HFF-Myc (cell line): ENCODE measurements at regions not wholly inside any gene's neighbourhood (a gene's known extent, or its start where the extent isn't known, plus 50 kb on each side); places are given as distances from the start of the nearest gene placed in this dataset.

Experiments used
- DNase-seq: peaks from one replicate; pipeline ENCODE4 v3.0.0-alpha.2; 2011; ENCODE audit warnings: low read depth; ENCODE audit errors: extremely low read depth
- H3K4me3 ChIP-seq: replicated peaks from 2 replicates; pipeline ENCODE4 v1.5.1; 2011; ENCODE audit warnings: low read depth, mild to moderate bottlenecking, control low read depth, low read length
- TF ChIP-seq, protein P1 (sequence below): IDR thresholded peaks from 2 replicates; pipeline ENCODE4 v1.5.1; 2012; ENCODE audit warnings: mild to moderate bottlenecking, low read depth, low read length, control low read depth; ENCODE audit errors: missing control alignments

GRCh38 chr9:118008246-118008645 lies 304.0 kb downstream of the TLR4 start:
- TF ChIP-seq, protein P1, sequence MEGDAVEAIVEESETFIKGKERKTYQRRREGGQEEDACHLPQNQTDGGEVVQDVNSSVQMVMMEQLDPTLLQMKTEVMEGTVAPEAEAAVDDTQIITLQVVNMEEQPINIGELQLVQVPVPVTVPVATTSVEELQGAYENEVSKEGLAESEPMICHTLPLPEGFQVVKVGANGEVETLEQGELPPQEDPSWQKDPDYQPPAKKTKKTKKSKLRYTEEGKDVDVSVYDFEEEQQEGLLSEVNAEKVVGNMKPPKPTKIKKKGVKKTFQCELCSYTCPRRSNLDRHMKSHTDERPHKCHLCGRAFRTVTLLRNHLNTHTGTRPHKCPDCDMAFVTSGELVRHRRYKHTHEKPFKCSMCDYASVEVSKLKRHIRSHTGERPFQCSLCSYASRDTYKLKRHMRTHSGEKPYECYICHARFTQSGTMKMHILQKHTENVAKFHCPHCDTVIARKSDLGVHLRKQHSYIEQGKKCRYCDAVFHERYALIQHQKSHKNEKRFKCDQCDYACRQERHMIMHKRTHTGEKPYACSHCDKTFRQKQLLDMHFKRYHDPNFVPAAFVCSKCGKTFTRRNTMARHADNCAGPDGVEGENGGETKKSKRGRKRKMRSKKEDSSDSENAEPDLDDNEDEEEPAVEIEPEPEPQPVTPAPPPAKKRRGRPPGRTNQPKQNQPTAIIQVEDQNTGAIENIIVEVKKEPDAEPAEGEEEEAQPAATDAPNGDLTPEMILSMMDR, result no peak
- no peak overlapping the region for H3K4me3 ChIP-seq
- no peak for DNase-seq

DNA sequence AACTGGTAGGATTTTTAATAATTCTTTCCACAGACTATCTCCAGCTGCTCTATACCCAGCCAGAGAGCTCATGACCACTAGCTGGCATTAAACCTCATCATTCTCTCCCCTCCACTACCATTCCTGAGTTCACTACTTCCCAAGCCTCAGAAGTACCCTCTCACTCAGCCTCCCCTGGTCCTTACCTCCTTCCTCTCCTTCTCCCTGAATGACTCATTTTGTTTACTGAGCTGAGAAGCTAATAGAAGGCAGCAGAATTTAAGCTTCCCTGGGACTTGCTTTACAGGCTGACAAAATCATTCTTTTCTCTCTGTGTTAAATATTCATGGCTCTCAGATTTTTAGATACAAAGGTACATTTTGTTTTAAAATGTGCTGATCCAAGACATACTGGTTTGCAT lies 305.4 kb downstream of the TLR4 start:
- TF ChIP-seq, protein P1, result no peak
- no peak for DNase-seq
- no peak overlapping the region for H3K4me3 ChIP-seq

GRCh38 chr9:118017607-118018122 lies 313.5 kb downstream of the TLR4 start:
- DNase-seq, result no peak
- no peak overlapping the region for H3K4me3 ChIP-seq
- TF ChIP-seq, protein P1, result no peak

DNA sequence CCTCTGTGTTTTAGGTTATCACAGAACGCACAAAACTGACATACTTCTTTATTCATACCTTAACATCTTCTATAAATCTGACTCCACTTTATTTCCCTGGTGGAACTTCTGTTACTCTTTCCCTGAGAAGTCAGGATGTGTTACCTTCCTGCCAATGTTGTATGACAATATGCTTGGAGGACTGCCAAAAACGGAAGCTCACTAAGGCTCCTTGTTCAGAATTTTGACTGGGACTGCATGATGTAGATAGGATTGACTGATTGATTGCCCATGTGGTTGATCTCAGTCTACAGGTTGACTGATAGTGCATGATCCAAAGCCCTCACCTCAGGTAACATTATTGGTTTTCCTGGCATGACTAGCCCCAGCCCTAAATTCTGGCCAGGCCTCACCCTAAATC lies 319.4 kb downstream of the TLR4 start:
- H3K4me3 ChIP-seq, result no peak overlapping the region
- no peak for DNase-seq
- TF ChIP-seq, protein P1, result no peak

DNA sequence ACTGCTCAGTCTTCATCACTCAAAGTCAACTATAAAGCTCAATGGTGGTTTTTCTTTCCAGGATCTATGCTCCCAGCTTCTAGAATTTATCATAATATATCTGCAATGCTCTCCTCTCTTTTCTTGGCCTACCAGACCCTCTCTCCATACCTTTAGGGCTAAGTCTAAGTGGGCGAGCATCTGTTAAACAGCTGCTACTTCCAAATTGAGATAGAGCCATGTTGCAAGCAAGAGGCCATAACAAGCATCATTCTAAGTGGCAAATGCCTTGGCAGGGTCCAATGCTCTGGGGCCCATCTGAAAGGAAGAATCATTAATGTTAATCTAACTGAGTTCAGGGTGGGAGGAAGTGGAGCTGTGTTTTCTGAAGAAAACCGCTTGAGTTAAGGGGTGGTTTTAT lies 324.0 kb downstream of the TLR4 start:
- DNase-seq, result no peak
- H3K4me3 ChIP-seq, result no peak overlapping the region
- TF ChIP-seq, protein P1, result no peak

DNA sequence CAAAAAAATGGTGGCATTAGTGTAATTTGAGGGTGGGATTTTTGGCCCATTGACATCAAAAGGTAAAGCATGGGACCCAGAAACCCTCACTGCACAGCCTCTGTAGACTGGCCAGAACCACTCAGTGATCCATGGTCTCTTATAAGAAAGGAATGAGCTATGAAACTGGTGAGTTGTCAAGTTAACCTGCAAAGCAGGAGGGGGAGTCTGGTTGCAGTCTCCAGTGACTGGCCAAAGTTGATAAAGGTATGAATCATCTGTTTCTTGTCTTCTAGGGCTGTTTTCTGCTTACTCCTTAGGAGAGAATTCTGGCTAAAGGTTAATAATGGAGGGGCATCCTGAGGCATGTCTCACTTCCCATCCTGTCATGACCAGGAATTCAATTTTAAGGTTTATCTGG lies 325.2 kb downstream of the TLR4 start:
- no peak for DNase-seq
- TF ChIP-seq, protein P1, result no peak
- H3K4me3 ChIP-seq, result no peak overlapping the region

- H3K4me3 ChIP-seq, result no peak overlapping the region
- TF ChIP-seq, protein P1, result no peak
- no peak for DNase-seq
Observed at GRCh38 chr9:118034701-118035100, 330.5 kb downstream of the TLR4 start.
